Lower lobe of right lung (tissue), 2 donors: ENCODE measurements at regions not wholly inside any gene's neighbourhood (a gene's known extent, or its start where the extent isn't known, plus 50 kb on each side); places are given as distances from the start of the nearest gene placed in this dataset.
A peak's percentile ranks its signal among the peaks of the same experiment; 100 is the strongest.

Source experiments
- ATAC-seq, 2 donors: fragments of 200-7000 bp; cut with Tn5 transposase; one replicate each; pipeline ENCODE4 v1.9.1; 2020 to 2022; ENCODE audit warnings: mild to moderate bottlenecking in 2 of 2, moderate library complexity in 2 of 2
- DNase-seq: peaks from one replicate; pipeline ENCODE4 v3.0.0-alpha.2; 2020
- H3K27ac ChIP-seq: fragments of 200-600 bp; one replicate; pipeline ENCODE4 v1.8.0; 2022
- H3K27me3 ChIP-seq: fragments of 200-600 bp; one replicate; pipeline ENCODE4 v1.8.0; 2022; ENCODE audit warnings: low read depth
- H3K36me3 ChIP-seq: fragments of 200-600 bp; one replicate; pipeline ENCODE4 v1.8.0; 2022; ENCODE audit warnings: mild to moderate bottlenecking
- H3K4me1 ChIP-seq: fragments of 200-600 bp; one replicate; pipeline ENCODE4 v1.8.0; 2022
- H3K4me3 ChIP-seq: fragments of 200-600 bp; one replicate; pipeline ENCODE4 v1.8.0; 2022; ENCODE audit warnings: mild to moderate bottlenecking
- H3K9me3 ChIP-seq: fragments of 200-600 bp; one replicate; pipeline ENCODE4 v1.8.0; 2022
- intact Hi-C: fragments of 100-400 bp; cut with DNase I; formaldehyde crosslinking; loops from one replicate; pipeline ENCODE4 v1.11.0; 2022
- TF ChIP-seq, protein P1 (sequence below): fragments of 200-600 bp; IDR thresholded peaks from one replicate; pipeline ENCODE4 v1.8.0; 2022; ENCODE audit warnings: antibody characterized with exemption, mild to moderate bottlenecking
- donor health status: DM: no; HTN: yes; CAD: no; lungs with severe emphysema.

DNA sequence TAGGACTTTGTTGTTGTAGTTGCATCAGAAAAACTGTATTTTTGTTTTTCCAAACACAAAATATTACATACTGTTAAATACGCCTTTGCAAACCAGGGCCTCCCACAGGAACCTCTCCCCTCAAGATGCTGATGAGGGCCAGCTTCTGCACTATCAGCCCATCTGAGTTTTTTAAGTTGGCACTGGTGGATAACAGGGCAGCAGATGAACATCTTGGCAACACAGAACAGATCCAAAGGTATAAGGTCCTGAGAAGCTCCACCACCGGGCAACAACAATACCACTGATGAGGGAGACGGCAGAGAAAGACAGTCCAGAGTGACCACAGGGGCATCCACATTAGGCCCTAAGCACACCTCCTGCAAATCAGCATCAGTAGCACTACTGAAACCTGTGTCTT, 177.7 kb downstream of the DLL1 start:
- DNase-seq, result no peak
- TF ChIP-seq, protein P1, sequence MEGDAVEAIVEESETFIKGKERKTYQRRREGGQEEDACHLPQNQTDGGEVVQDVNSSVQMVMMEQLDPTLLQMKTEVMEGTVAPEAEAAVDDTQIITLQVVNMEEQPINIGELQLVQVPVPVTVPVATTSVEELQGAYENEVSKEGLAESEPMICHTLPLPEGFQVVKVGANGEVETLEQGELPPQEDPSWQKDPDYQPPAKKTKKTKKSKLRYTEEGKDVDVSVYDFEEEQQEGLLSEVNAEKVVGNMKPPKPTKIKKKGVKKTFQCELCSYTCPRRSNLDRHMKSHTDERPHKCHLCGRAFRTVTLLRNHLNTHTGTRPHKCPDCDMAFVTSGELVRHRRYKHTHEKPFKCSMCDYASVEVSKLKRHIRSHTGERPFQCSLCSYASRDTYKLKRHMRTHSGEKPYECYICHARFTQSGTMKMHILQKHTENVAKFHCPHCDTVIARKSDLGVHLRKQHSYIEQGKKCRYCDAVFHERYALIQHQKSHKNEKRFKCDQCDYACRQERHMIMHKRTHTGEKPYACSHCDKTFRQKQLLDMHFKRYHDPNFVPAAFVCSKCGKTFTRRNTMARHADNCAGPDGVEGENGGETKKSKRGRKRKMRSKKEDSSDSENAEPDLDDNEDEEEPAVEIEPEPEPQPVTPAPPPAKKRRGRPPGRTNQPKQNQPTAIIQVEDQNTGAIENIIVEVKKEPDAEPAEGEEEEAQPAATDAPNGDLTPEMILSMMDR, result no peak
- no peak for ATAC-seq
- no peaks in the 10 kb centered on the region for H3K9me3 ChIP-seq
- peaks cover 2% of the 10 kb centered on the region for H3K27me3 ChIP-seq
- intact Hi-C loops, result no loop called here
- no peaks in the 10 kb centered on the region for H3K4me1 ChIP-seq
- no peaks in the 10 kb centered on the region for H3K36me3 ChIP-seq
- H3K27ac ChIP-seq, result no peak overlapping the region
- no peak overlapping the region for H3K4me3 ChIP-seq

DNA sequence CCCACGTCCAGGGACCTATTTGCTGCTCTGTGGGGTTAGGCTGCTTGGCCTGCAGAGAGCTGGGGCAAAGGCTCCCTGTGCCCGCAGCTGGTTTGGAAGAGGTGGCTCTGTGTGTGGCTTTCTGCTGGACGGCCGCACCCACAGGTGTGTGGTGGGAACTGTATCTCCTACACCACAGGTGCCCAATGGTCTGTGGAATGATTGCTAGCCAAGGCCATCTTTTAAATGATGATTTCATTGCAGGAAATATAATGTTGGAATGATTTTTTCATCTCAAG, 178.4 kb downstream of the DLL1 start:
- Histone ChIP-seq H3K4me3 (no peak overlapping the region), H3K36me3 (no peaks in the 10 kb centered on the region), H3K27me3 (peaks cover 2% of the 10 kb centered on the region), H3K9me3 (no peaks in the 10 kb centered on the region), H3K4me1 (no peaks in the 10 kb centered on the region), H3K27ac (no peak overlapping the region)
- TF ChIP-seq, protein P1, result no peak
- ATAC-seq, result no peak
- DNase-seq, result no peak
- intact Hi-C loops, result no loop called here

DNA sequence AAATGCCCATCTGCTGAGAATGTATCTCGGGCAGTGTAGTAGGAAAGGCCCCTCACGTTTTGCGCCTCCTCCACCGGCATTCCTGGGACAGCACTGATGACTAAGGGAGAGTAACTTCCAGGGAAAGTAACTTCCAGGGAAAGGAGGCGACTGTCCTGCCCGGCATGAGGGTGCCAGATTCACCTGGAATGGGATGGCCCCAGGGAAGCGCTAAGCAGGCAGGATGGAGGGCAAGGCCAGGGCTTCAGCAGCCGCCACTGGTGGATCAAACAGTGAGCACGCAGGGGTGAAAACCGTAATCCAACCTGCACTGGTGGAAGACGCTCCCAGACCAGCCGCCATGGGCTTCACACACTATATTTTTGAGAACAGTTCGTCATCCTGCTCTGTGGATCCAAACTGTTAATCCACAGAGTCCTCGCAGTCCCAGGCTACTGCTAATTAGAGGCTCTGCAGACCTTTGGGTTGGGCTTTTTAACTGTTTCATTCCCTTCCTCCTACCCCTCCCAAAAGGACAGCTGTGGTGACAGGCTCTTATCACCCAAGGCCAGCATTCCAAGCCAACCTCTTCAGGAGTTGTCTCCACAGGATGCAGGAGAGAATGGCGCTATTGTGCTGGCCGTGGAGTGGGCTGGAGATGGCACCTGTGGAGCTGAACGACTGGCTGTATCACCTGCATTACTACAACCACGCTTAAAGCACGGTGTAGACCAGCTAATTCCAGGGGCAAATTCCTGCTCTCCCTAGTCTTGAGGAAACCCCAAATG, 178.9 kb downstream of the DLL1 start:
- intact Hi-C loops, result no loop called here
- Histone ChIP-seq H3K9me3 (no peaks in the 10 kb centered on the region), H3K27ac (no peak overlapping the region), H3K27me3 (peaks cover 2% of the 10 kb centered on the region), H3K4me3 (no peak overlapping the region), H3K36me3 (no peaks in the 10 kb centered on the region), H3K4me1 (no peaks in the 10 kb centered on the region)
- TF ChIP-seq, protein P1, result no peak
- peak; percentile 20 for DNase-seq
- ATAC-seq, result no peak

- Histone ChIP-seq H3K27me3 (peaks cover 2% of the 10 kb centered on the region), H3K27ac (no peak overlapping the region), H3K36me3 (no peaks in the 10 kb centered on the region), H3K4me3 (no peak overlapping the region), H3K4me1 (no peaks in the 10 kb centered on the region), H3K9me3 (no peaks in the 10 kb centered on the region)
- intact Hi-C loops, result no loop called here
- DNase-seq (peak; percentile 11), ATAC-seq (no peak)
- TF ChIP-seq, protein P1, result no peak
These were observed 179.7 kb downstream of the DLL1 start for GRCh38 chr6:170111141-170111664.

- Histone ChIP-seq H3K4me3 (no peak overlapping the region), H3K36me3 (no peaks in the 10 kb centered on the region), H3K27ac (no peak overlapping the region), H3K9me3 (no peaks in the 10 kb centered on the region), H3K4me1 (no peaks in the 10 kb centered on the region), H3K27me3 (peaks cover 2% of the 10 kb centered on the region)
- no peak for DNase-seq
- intact Hi-C loops, result no loop called here
- ATAC-seq, result no peak
- TF ChIP-seq, protein P1, result no peak
These were observed 180.4 kb downstream of the DLL1 start for GRCh38 chr6:170110201-170111140.
